ENCODE measurements at regions not wholly inside any gene's neighbourhood (a gene's known extent, or its start where the extent isn't known, plus 50 kb on each side); places are given as distances from the start of the nearest gene placed in this dataset.
A peak's percentile ranks its signal among the peaks of the same experiment; 100 is the strongest.

- peak; percentile 85 for DNase-seq (ENCODE audit: low read depth)
- no peak for TF ChIP-seq CTCF (IDR thresholded peaks at IDR 0.05; ENCODE audit: insufficient read depth, low read length)
- no peak overlapping the region for H3K4me3 ChIP-seq (ENCODE audit: low read depth, low read length)
Observed at GRCh38 chr16:66007717-66008116, 358.8 kb upstream of the CDH5 start.

- DNase-seq (ENCODE audit: low read depth) = no peak
- no peak for TF ChIP-seq CTCF (IDR thresholded peaks at IDR 0.05; ENCODE audit: insufficient read depth, low read length)
- no peak overlapping the region for H3K4me3 ChIP-seq (ENCODE audit: low read depth, low read length)
Observed at GRCh38 chr16:66006485-66006884, 360.0 kb upstream of the CDH5 start.

GRCh38 chr16:66004699-66005098 lies 361.8 kb upstream of the CDH5 start:
- H3K4me3 ChIP-seq (ENCODE audit: low read depth, low read length) = no peak overlapping the region
- DNase-seq (ENCODE audit: low read depth) = peak; percentile 50
- no peak for TF ChIP-seq CTCF (IDR thresholded peaks at IDR 0.05; ENCODE audit: insufficient read depth, low read length)

- no peak overlapping the region for H3K4me3 ChIP-seq (ENCODE audit: low read depth, low read length)
- no peak for DNase-seq (ENCODE audit: low read depth)
- TF ChIP-seq CTCF (IDR thresholded peaks at IDR 0.05; ENCODE audit: insufficient read depth, low read length) = no peak
Observed at GRCh38 chr16:66003201-66003600, 363.3 kb upstream of the CDH5 start.

DNA sequence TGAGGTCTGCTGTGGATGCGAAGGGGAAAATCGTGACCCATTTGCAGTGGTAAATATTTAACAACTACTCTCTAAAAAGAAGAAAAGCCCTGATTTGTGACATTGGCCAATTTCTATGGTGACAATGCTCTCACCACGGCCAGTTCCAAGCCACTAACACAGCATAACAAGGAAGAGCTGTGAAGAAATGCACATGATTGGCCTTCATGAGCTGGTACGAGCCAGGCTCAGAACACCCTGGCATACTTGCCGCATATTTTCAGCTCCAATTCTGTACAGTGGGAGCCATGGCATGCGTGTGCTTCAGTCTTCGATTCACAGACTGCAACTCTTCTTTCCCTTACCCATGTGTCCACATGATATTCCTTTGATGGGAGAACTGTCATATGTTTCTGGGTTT lies 363.9 kb upstream of the CDH5 start:
- TF ChIP-seq CTCF (IDR thresholded peaks at IDR 0.05; ENCODE audit: insufficient read depth, low read length) = no peak
- no peak for DNase-seq (ENCODE audit: low read depth)
- no peak overlapping the region for H3K4me3 ChIP-seq (ENCODE audit: low read depth, low read length)

- no peak overlapping the region for H3K4me3 ChIP-seq (ENCODE audit: low read depth, low read length)
- no peak for DNase-seq (ENCODE audit: low read depth)
- TF ChIP-seq CTCF (IDR thresholded peaks at IDR 0.05; ENCODE audit: insufficient read depth, low read length) = no peak
Observed at GRCh38 chr16:66001432-66001831, 365.1 kb upstream of the CDH5 start.

DNA sequence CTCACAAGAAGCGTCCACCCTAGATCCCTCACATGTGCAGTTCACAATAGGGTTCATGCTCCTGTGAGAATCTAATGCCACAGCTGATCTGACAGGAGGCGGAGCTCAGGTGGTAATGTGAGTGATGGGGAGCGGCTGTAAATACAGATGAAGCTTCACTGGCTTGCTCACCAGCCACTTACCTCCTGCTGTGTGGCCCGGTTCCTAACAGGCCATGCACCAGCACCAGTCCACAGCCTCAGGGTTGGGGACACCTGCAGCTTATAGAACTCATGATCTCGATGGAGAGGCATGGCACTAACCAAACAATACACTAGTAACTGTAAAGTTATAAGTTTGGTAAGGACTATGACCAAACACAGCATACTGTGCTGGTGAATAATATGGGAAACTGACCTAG lies 368.0 kb upstream of the CDH5 start:
- no peak overlapping the region for H3K4me3 ChIP-seq (ENCODE audit: low read depth, low read length)
- no peak for TF ChIP-seq CTCF (IDR thresholded peaks at IDR 0.05; ENCODE audit: insufficient read depth, low read length)
- no peak for DNase-seq (ENCODE audit: low read depth)

Measured in fibroblast of the aortic adventitia (primary cell).